ENCODE measurements at regions not wholly inside any gene's neighbourhood (a gene's known extent, or its start where the extent isn't known, plus 50 kb on each side); places are given as distances from the start of the nearest gene placed in this dataset.

DNA sequence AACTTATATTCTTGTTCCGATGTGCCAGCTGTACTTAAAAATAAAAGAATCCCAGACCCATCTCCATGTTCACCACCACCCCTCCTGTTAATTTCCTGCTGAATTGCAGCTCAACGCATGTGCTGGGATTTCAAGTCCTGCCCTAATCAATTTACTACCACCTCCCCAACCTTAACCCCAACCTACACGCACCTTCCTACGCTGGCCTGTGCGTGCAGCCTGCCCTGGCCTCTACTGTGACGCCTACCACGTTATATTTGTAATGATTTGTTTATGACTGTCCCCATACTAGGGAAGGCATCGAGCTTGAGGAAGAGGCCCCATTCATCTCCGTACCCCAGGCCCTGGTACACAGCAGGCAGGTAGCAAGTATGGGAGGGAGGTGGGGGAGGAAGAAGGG, 251.1 kb downstream of the MRTFB start:
- no peak overlapping the region for H3K4me2 ChIP-seq (ENCODE audit: low read depth, low read length)
- peaks cover 59% of the 10 kb centered on the region for H3K79me2 ChIP-seq (ENCODE audit: low read length)
- H3K27me3 ChIP-seq (replicated peaks; ENCODE audit: insufficient read depth, low read length), result no peaks in the 10 kb centered on the region
- no peak overlapping the region for H3K9ac ChIP-seq (ENCODE audit: low read length)
- H4K20me1 ChIP-seq (ENCODE audit: insufficient read depth, low read length), result no peaks in the 10 kb centered on the region
- no peaks in the 10 kb centered on the region for H3K9me2 ChIP-seq (replicated peaks; ENCODE audit: insufficient read depth, low read length)
- no peak for DNase-seq
- no peaks in the 10 kb centered on the region for H3K36me3 ChIP-seq (replicated peaks; ENCODE audit: insufficient read depth, low read length)
- H3K4me1 ChIP-seq (ENCODE audit: low read length), result no peaks in the 10 kb centered on the region
- no peaks in the 10 kb centered on the region for H3K9me3 ChIP-seq (replicated peaks; ENCODE audit: insufficient read depth, low read length)
- no peak overlapping the region for H3K4me3 ChIP-seq (ENCODE audit: low read length)
- no peak for TF ChIP-seq EZH2phosphoT487 (IDR thresholded peaks at IDR 0.05; ENCODE audit: low read length)
- TF ChIP-seq CTCF (IDR thresholded peaks at IDR 0.05; ENCODE audit: low read length), result no peak
- no peak for TF ChIP-seq EZH2 (optimal IDR thresholded peaks at IDR 0.05; ENCODE audit: low read depth, low read length)
- H2AFZ ChIP-seq (ENCODE audit: low read length), result no peak overlapping the region
- H3K27ac ChIP-seq (ENCODE audit: low read length), result no peak overlapping the region
- no peaks in the 10 kb centered on the region for H3F3A ChIP-seq (ENCODE audit: insufficient read depth, low read length)

DNA sequence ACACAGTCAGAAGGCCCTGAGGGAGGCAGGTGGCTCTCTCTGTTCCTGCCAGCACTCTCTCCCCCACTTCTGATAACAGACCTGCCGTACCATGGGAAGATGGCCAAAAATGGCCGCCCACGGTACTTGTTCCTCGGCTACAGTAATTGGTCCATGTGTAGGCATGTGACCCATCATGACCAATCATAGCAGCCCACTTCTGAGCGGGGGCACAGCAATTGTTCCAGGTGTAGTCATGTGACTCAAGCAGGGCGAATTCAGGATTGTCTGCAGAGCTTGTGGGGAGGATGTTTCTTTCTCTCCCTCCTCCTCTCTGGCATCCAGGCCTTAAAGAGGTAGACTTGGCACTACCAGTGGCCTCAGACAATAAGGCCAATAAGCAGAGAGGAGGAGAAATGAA, 250.4 kb downstream of the MRTFB start:
- no peak overlapping the region for H3K27ac ChIP-seq (ENCODE audit: low read length)
- H3K79me2 ChIP-seq (ENCODE audit: low read length), result peaks cover 63% of the 10 kb centered on the region

DNA sequence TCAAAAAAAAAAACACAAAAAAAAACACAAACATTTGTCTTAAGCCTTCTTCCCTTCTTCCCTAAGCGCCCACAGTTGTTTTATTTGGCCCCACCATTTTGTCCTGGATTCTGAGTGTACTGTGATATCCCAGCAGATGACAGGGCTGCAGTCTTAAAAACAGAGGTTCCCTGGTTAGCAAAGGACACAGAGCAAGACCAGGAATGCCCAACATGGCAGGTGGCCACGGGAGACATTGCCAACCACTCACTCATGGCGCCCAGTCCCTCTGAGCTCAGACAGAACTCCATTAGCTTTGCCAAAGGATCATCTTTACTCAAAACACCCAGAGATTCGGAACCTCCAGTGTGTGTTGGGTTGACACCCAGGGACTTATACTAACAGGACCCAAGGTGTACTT, 249.3 kb downstream of the MRTFB start:
- H3K36me3 ChIP-seq (replicated peaks; ENCODE audit: insufficient read depth, low read length), result no peaks in the 10 kb centered on the region
- H3K9me2 ChIP-seq (replicated peaks; ENCODE audit: insufficient read depth, low read length), result no peaks in the 10 kb centered on the region
- H3K4me3 ChIP-seq (ENCODE audit: low read length), result no peak overlapping the region
- no peaks in the 10 kb centered on the region for H3F3A ChIP-seq (ENCODE audit: insufficient read depth, low read length)
- H3K79me2 ChIP-seq (ENCODE audit: low read length), result peaks cover 72% of the 10 kb centered on the region
- no peaks in the 10 kb centered on the region for H4K20me1 ChIP-seq (ENCODE audit: insufficient read depth, low read length)
- no peak overlapping the region for H3K27ac ChIP-seq (ENCODE audit: low read length)
- H2AFZ ChIP-seq (ENCODE audit: low read length), result no peak overlapping the region
- no peaks in the 10 kb centered on the region for H3K9me3 ChIP-seq (replicated peaks; ENCODE audit: insufficient read depth, low read length)
- no peaks in the 10 kb centered on the region for H3K27me3 ChIP-seq (replicated peaks; ENCODE audit: insufficient read depth, low read length)
- H3K4me2 ChIP-seq (ENCODE audit: low read depth, low read length), result no peak overlapping the region
- no peak for DNase-seq
- H3K9ac ChIP-seq (ENCODE audit: low read length), result no peak overlapping the region
- no peak for TF ChIP-seq EZH2 (optimal IDR thresholded peaks at IDR 0.05; ENCODE audit: low read depth, low read length)
- TF ChIP-seq CTCF (IDR thresholded peaks at IDR 0.05; ENCODE audit: low read length), result no peak
- TF ChIP-seq EZH2phosphoT487 (IDR thresholded peaks at IDR 0.05; ENCODE audit: low read length), result no peak
- no peaks in the 10 kb centered on the region for H3K4me1 ChIP-seq (ENCODE audit: low read length)

More for the DNA sequence above, 250.4 kb downstream of the MRTFB start:
- H3K27me3 ChIP-seq (replicated peaks; ENCODE audit: insufficient read depth, low read length), result no peaks in the 10 kb centered on the region
- H3F3A ChIP-seq (ENCODE audit: insufficient read depth, low read length), result no peaks in the 10 kb centered on the region
- H3K9me2 ChIP-seq (replicated peaks; ENCODE audit: insufficient read depth, low read length), result no peaks in the 10 kb centered on the region
- no peaks in the 10 kb centered on the region for H3K4me1 ChIP-seq (ENCODE audit: low read length)
- H3K4me2 ChIP-seq (ENCODE audit: low read depth, low read length), result no peak overlapping the region
- no peak overlapping the region for H3K4me3 ChIP-seq (ENCODE audit: low read length)
- no peak for DNase-seq
- H3K9me3 ChIP-seq (replicated peaks; ENCODE audit: insufficient read depth, low read length), result no peaks in the 10 kb centered on the region
- H3K36me3 ChIP-seq (replicated peaks; ENCODE audit: insufficient read depth, low read length), result no peaks in the 10 kb centered on the region
- TF ChIP-seq EZH2 (optimal IDR thresholded peaks at IDR 0.05; ENCODE audit: low read depth, low read length), result no peak
- H4K20me1 ChIP-seq (ENCODE audit: insufficient read depth, low read length), result no peaks in the 10 kb centered on the region
- no peak overlapping the region for H3K9ac ChIP-seq (ENCODE audit: low read length)
- H2AFZ ChIP-seq (ENCODE audit: low read length), result no peak overlapping the region
